Astrocyte (in vitro differentiated cells and primary cell): ENCODE measurements at regions not wholly inside any gene's neighbourhood (a gene's known extent, or its start where the extent isn't known, plus 50 kb on each side); places are given as distances from the start of the nearest gene placed in this dataset.

Experiments used
- DNase-seq: peaks from one replicate; pipeline ENCODE4 v3.0.0-alpha.2; 2010; ENCODE audit warnings: low read depth
- FAIRE-seq: peaks from 2 replicates; lab custom pipeline; 2011; peaks lifted over from hg19 to GRCh38; lab: Jason Lieb, UNC
- H2AFZ ChIP-seq: 2 replicates; pipeline ENCODE4 v1.6.0; 2012; ENCODE audit warnings: low read depth, low read length, inconsistent platforms
- H3K27ac ChIP-seq: 2 replicates; pipeline ENCODE4 v1.5.1; 2011; ENCODE audit warnings: low read depth, low read length, inconsistent platforms
- H3K27me3 ChIP-seq: 2 replicates; pipeline ENCODE4 v1.6.0; 2011; ENCODE audit warnings: low read length, inconsistent platforms; ENCODE audit not compliant: insufficient read depth
- H3K36me3 ChIP-seq: 2 replicates; pipeline ENCODE4 v1.5.1; 2011; ENCODE audit warnings: low read length, inconsistent platforms; ENCODE audit not compliant: insufficient read depth
- H3K4me1 ChIP-seq: 2 replicates; pipeline ENCODE4 v1.5.1; 2011; ENCODE audit warnings: low read length, inconsistent platforms; ENCODE audit not compliant: insufficient read depth
- H3K4me2 ChIP-seq: 2 replicates; pipeline ENCODE4 v1.6.0; 2012; ENCODE audit warnings: low read length, inconsistent platforms
- H3K4me3 ChIP-seq: 2 replicates; pipeline ENCODE4 v1.5.1; 2011; ENCODE audit warnings: low read depth, mild to moderate bottlenecking, low read length, inconsistent platforms; ENCODE audit not compliant: insufficient read depth
- H3K79me2 ChIP-seq: 2 replicates; pipeline ENCODE4 v1.6.0; 2012; ENCODE audit warnings: mild to moderate bottlenecking, low read length, inconsistent platforms; ENCODE audit not compliant: insufficient read depth
- H3K9ac ChIP-seq: 2 replicates; pipeline ENCODE4 v1.6.0; 2012; ENCODE audit warnings: mild to moderate bottlenecking, low read length, inconsistent platforms
- H3K9me3 ChIP-seq: 2 replicates; pipeline ENCODE4 v1.5.1; 2012; ENCODE audit warnings: low read depth, mild to moderate bottlenecking, low read length, inconsistent platforms; ENCODE audit not compliant: insufficient read depth
- H4K20me1 ChIP-seq: 2 replicates; pipeline ENCODE4 v1.6.0; 2012; ENCODE audit warnings: low read length, inconsistent platforms; ENCODE audit not compliant: insufficient read depth
- H3K27ac Mint-ChIP-seq: one replicate; pipeline ENCODE4 v1.8.0; 2021; ENCODE audit warnings: mild to moderate bottlenecking, mixed read lengths; ENCODE audit not compliant: unreplicated experiment
- H3K27me3 Mint-ChIP-seq: one replicate; pipeline ENCODE4 v1.8.0; 2021; ENCODE audit warnings: low read depth, mixed read lengths; ENCODE audit not compliant: unreplicated experiment
- H3K36me3 Mint-ChIP-seq: one replicate; pipeline ENCODE4 v1.8.0; 2021; ENCODE audit warnings: low read depth, mixed read lengths; ENCODE audit not compliant: unreplicated experiment
- H3K4me1 Mint-ChIP-seq: one replicate; pipeline ENCODE4 v1.8.0; 2021; ENCODE audit warnings: low read depth, mixed read lengths; ENCODE audit not compliant: unreplicated experiment
- H3K4me3 Mint-ChIP-seq: one replicate; pipeline ENCODE4 v1.8.0; 2021; ENCODE audit warnings: mild to moderate bottlenecking, moderate library complexity, mixed read lengths; ENCODE audit not compliant: unreplicated experiment
- H3K9me3 Mint-ChIP-seq: one replicate; pipeline ENCODE4 v1.8.0; 2021; ENCODE audit warnings: mild to moderate bottlenecking, mixed read lengths; ENCODE audit not compliant: unreplicated experiment
- EZH2 ChIP-seq: IDR thresholded peaks from 2 replicates; pipeline ENCODE4 v1.6.1; 2012; ENCODE audit warnings: mild to moderate bottlenecking, low read length, inconsistent platforms; ENCODE audit not compliant: insufficient read depth
- TF ChIP-seq, protein P1 (sequence below): IDR thresholded peaks from 2 replicates; pipeline ENCODE4 v1.5.1; 2011; ENCODE audit warnings: low read depth, mild to moderate bottlenecking, inconsistent platforms, low read length, moderate library complexity; ENCODE audit not compliant: insufficient read depth

GRCh38 chr14:36450550-36450949, 69.5 kb downstream of the NKX2-1 start:
- no peaks in the 10 kb centered on the region for H3K9me3 Mint-ChIP-seq
- FAIRE-seq (no peak), DNase-seq (no peak)
- Histone ChIP-seq H3K9ac (no peak overlapping the region), H3K4me3 (no peak overlapping the region), H2AFZ (no peak overlapping the region), H3K36me3 (no peaks in the 10 kb centered on the region), H3K9me3 (no peaks in the 10 kb centered on the region), H3K4me2 (no peak overlapping the region), H3K27me3 (no peaks in the 10 kb centered on the region), H3K27ac (no peak overlapping the region), H3K79me2 (no peaks in the 10 kb centered on the region), H3K4me1 (no peaks in the 10 kb centered on the region), H4K20me1 (no peaks in the 10 kb centered on the region)
- H3K27ac Mint-ChIP-seq, result no peak overlapping the region
- H3K36me3 Mint-ChIP-seq, result no peaks in the 10 kb centered on the region
- H3K27me3 Mint-ChIP-seq, result peaks cover 16% of the 10 kb centered on the region
- H3K4me1 Mint-ChIP-seq, result peaks cover 2% of the 10 kb centered on the region
- TF ChIP-seq, protein P1, sequence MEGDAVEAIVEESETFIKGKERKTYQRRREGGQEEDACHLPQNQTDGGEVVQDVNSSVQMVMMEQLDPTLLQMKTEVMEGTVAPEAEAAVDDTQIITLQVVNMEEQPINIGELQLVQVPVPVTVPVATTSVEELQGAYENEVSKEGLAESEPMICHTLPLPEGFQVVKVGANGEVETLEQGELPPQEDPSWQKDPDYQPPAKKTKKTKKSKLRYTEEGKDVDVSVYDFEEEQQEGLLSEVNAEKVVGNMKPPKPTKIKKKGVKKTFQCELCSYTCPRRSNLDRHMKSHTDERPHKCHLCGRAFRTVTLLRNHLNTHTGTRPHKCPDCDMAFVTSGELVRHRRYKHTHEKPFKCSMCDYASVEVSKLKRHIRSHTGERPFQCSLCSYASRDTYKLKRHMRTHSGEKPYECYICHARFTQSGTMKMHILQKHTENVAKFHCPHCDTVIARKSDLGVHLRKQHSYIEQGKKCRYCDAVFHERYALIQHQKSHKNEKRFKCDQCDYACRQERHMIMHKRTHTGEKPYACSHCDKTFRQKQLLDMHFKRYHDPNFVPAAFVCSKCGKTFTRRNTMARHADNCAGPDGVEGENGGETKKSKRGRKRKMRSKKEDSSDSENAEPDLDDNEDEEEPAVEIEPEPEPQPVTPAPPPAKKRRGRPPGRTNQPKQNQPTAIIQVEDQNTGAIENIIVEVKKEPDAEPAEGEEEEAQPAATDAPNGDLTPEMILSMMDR, result no peak
- no peak for TF ChIP-seq EZH2
- no peak overlapping the region for H3K4me3 Mint-ChIP-seq

DNA sequence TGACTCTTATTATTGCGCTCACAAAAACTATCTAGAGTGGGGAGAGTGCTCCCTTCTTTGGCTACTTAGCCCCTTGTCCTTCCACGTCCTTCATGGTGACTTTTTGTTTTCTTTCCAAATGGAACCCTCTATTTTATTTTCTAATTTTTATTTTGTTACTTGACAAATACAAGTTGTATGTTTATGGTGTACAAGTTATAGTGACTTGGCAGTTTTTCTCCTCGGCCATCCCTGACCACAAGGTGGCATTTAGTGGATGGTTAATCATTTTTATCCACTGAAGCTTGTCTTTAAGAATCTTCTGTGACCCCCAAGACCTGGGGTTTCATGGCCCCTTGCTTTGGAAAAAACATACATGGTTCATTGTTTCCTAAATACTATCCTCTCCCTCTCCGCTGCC, 70.1 kb downstream of the NKX2-1 start:
- Histone ChIP-seq H3K4me3 (no peak overlapping the region), H3K27me3 (no peaks in the 10 kb centered on the region), H2AFZ (no peak overlapping the region), H4K20me1 (no peaks in the 10 kb centered on the region), H3K4me2 (no peak overlapping the region), H3K4me1 (no peaks in the 10 kb centered on the region), H3K9me3 (no peaks in the 10 kb centered on the region), H3K36me3 (no peaks in the 10 kb centered on the region), H3K27ac (no peak overlapping the region), H3K9ac (no peak overlapping the region), H3K79me2 (no peaks in the 10 kb centered on the region)
- Mint-ChIP-seq H3K4me3 (no peak overlapping the region), H3K27ac (no peak overlapping the region), H3K9me3 (no peaks in the 10 kb centered on the region), H3K4me1 (peaks cover 2% of the 10 kb centered on the region), H3K27me3 (peaks cover 17% of the 10 kb centered on the region), H3K36me3 (no peaks in the 10 kb centered on the region)
- FAIRE-seq, result no peak
- TF ChIP-seq, protein P1, result no peak
- no peak for TF ChIP-seq EZH2
- no peak for DNase-seq

DNA sequence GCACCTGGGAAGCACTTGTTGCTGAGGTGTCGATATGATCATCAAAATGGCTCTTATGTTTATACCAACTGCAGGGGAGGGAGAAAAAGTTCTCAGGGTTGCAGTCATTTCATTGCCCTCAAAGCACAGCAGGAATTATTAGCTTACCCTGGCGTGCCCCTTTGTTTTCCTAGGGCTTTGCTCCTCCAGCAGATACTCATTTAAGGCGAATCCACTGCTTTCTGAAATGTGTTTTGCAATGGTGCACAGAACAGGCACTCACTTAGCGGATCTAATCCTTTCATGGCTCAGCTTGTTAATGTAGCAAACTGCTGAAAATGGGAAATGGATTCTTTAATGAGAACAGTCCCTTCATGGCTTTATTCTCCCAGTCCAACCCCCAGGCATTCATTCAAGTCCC, 76.7 kb downstream of the NKX2-1 start:
- peaks cover 23% of the 10 kb centered on the region for H3K27me3 Mint-ChIP-seq
- Histone ChIP-seq H3K27me3 (peaks cover 2% of the 10 kb centered on the region), H2AFZ (no peak overlapping the region), H3K9ac (no peak overlapping the region), H3K27ac (no peak overlapping the region), H3K79me2 (no peaks in the 10 kb centered on the region), H3K4me3 (no peak overlapping the region), H4K20me1 (no peaks in the 10 kb centered on the region), H3K9me3 (no peaks in the 10 kb centered on the region), H3K4me1 (no peaks in the 10 kb centered on the region), H3K36me3 (no peaks in the 10 kb centered on the region), H3K4me2 (no peak overlapping the region)
- no peak for DNase-seq
- no peaks in the 10 kb centered on the region for H3K4me1 Mint-ChIP-seq
- no peaks in the 10 kb centered on the region for H3K36me3 Mint-ChIP-seq
- TF ChIP-seq, protein P1, result no peak
- TF ChIP-seq EZH2, result no peak
- FAIRE-seq, result no peak
- no peak overlapping the region for H3K4me3 Mint-ChIP-seq
- H3K27ac Mint-ChIP-seq, result no peak overlapping the region
- no peaks in the 10 kb centered on the region for H3K9me3 Mint-ChIP-seq
